Small intestine (tissue), 7 donors: ENCODE measurements at regions not wholly inside any gene's neighbourhood (a gene's known extent, or its start where the extent isn't known, plus 50 kb on each side); places are given as distances from the start of the nearest gene placed in this dataset.
A peak's percentile ranks its signal among the peaks of the same experiment; 100 is the strongest.

Experiments used
- DNase-seq, 2 donors: peaks; one replicate each; pipeline versions ENCODE4 v3.0.0 to v3.0.0-alpha.2; 2013
- FAIRE-seq: peaks from 2 replicates; lab custom pipeline; 2012; peaks lifted over from hg19 to GRCh38; lab: Jason Lieb, UNC
- H3K27ac ChIP-seq, 3 donors: one replicate each; pipeline ENCODE4 v1.5.1; 2013; ENCODE audit warnings: low read length in 2 of 3, mild to moderate bottlenecking in 2 of 3, control low read depth in 1 of 3, inconsistent platforms in 1 of 3, low read depth in 1 of 3, moderate library complexity in 1 of 3
- H3K27me3 ChIP-seq, 3 donors: one replicate each; pipeline ENCODE4 v1.6.1; 2013; ENCODE audit warnings: low read length in 3 of 3, inconsistent platforms in 1 of 3; ENCODE audit not compliant: control insufficient read depth in 3 of 3, insufficient read depth in 3 of 3
- H3K36me3 ChIP-seq, 3 donors: one replicate each; pipeline ENCODE4 v1.6.1; 2013; ENCODE audit warnings: low read length in 3 of 3, inconsistent platforms in 1 of 3, low read depth in 1 of 3, mild to moderate bottlenecking in 1 of 3, moderate library complexity in 1 of 3; ENCODE audit not compliant: control insufficient read depth in 3 of 3, insufficient read depth in 2 of 3
- H3K4me1 ChIP-seq, 3 donors: one replicate each; pipeline ENCODE4 v1.6.1; 2013; ENCODE audit warnings: low read length in 2 of 3, inconsistent platforms in 1 of 3, low read depth in 1 of 3, mild to moderate bottlenecking in 1 of 3, moderate library complexity in 1 of 3; ENCODE audit not compliant: control insufficient read depth in 3 of 3, insufficient read depth in 2 of 3
- H3K4me3 ChIP-seq, 3 donors: one replicate each; pipeline ENCODE4 v1.5.1; 2013; ENCODE audit warnings: low read length in 3 of 3, control low read depth in 1 of 3, inconsistent platforms in 1 of 3, low read depth in 1 of 3, mild to moderate bottlenecking in 1 of 3, moderate library complexity in 1 of 3
- H3K9me3 ChIP-seq, 2 donors: one replicate each; pipeline ENCODE4 v1.6.1; 2013; ENCODE audit warnings: low read depth in 1 of 2, low read length in 1 of 2; ENCODE audit not compliant: control insufficient read depth in 2 of 2, insufficient read depth in 1 of 2
- WGBS, 3 donors: extraction: QIAGEN DNeasy Blood & Tissue Kit; methylation state at CpG; one replicate each; pipeline ENCODE4 v1.1.7; 2013; 5-methylcytosine and 5-hydroxymethylcytosine counted together
- donor health status: healthy with polysubstance abuse.
- donor health status: control.
- donor health status: control.
- donor health status: Bipolar disorder and iron deficiency.
- donor health status: healthy.

- Histone ChIP-seq H3K4me3 (no peak overlapping the region), H3K27me3 (no peaks in the 10 kb centered on the region), H3K27ac (no peak overlapping the region), H3K4me1 (peaks cover 0 to 6% (median 0%) of the 10 kb centered on the region in 3 donors), H3K36me3 (no peaks in the 10 kb centered on the region), H3K9me3 (no peaks in the 10 kb centered on the region)
- FAIRE-seq (no peak), DNase-seq (no peak)
- 65 to 68% (median 67%) methylated on average over 4 of the region's 4 CpGs for WGBS, 3 donors
Observed at GRCh38 chr7:110281362-110281761, 809.6 kb upstream of the LRRN3 start.

GRCh38 chr7:110283056-110283455 lies 807.9 kb upstream of the LRRN3 start:
- DNase-seq = peak; percentile 1 to 17
- no peak overlapping the region for H3K27ac ChIP-seq
- H3K27me3 ChIP-seq = no peaks in the 10 kb centered on the region
- WGBS, 3 donors = 12 to 60% (median 30%) methylated on average over 2 of the region's 2 CpGs
- H3K36me3 ChIP-seq = no peaks in the 10 kb centered on the region
- FAIRE-seq = no peak
- peaks cover 0 to 6% (median 0%) of the 10 kb centered on the region in 3 donors for H3K4me1 ChIP-seq
- H3K9me3 ChIP-seq = no peaks in the 10 kb centered on the region
- H3K4me3 ChIP-seq = no peak overlapping the region

GRCh38 chr7:110291430-110291829 lies 799.5 kb upstream of the LRRN3 start:
- Histone ChIP-seq H3K9me3 (no peaks in the 10 kb centered on the region), H3K36me3 (no peaks in the 10 kb centered on the region), H3K4me1 (no peaks in the 10 kb centered on the region), H3K4me3 (no peak overlapping the region), H3K27me3 (no peaks in the 10 kb centered on the region), H3K27ac (no peak overlapping the region)
- WGBS, 3 donors = 79 to 85% (median 79%) methylated on average over 2 of the region's 2 CpGs
- FAIRE-seq (no peak), DNase-seq (no peak)

GRCh38 chr7:110296321-110296720 lies 794.6 kb upstream of the LRRN3 start:
- 85 to 93% (median 90%) methylated on average over 1 of the region's 1 CpG for WGBS, 3 donors
- Histone ChIP-seq H3K4me1 (no peaks in the 10 kb centered on the region), H3K27ac (no peak overlapping the region), H3K4me3 (no peak overlapping the region), H3K36me3 (no peaks in the 10 kb centered on the region), H3K27me3 (no peaks in the 10 kb centered on the region), H3K9me3 (peaks cover 0 to 3% of the 10 kb centered on the region in 2 donors)
- DNase-seq (no peak), FAIRE-seq (no peak)

GRCh38 chr7:110307776-110308175 lies 783.2 kb upstream of the LRRN3 start:
- Histone ChIP-seq H3K4me1 (no peaks in the 10 kb centered on the region), H3K4me3 (no peak overlapping the region), H3K27ac (no peak overlapping the region), H3K27me3 (no peaks in the 10 kb centered on the region), H3K36me3 (no peaks in the 10 kb centered on the region), H3K9me3 (peaks cover 0 to 4% of the 10 kb centered on the region in 2 donors)
- 72 to 86% (median 83%) methylated on average over 1 of the region's 1 CpG for WGBS, 3 donors
- FAIRE-seq = no peak
- no peak for DNase-seq

GRCh38 chr7:110308791-110309190 lies 782.1 kb upstream of the LRRN3 start:
- Histone ChIP-seq H3K36me3 (no peaks in the 10 kb centered on the region), H3K27ac (no peak overlapping the region), H3K4me1 (no peaks in the 10 kb centered on the region), H3K9me3 (peaks cover 0 to 4% of the 10 kb centered on the region in 2 donors), H3K27me3 (no peaks in the 10 kb centered on the region), H3K4me3 (no peak overlapping the region)
- DNase-seq (no peak), FAIRE-seq (no peak)
- WGBS, 3 donors = 85 to 89% (median 88%) methylated on average over 5 of the region's 5 CpGs

- DNase-seq (no peak), FAIRE-seq (no peak)
Observed at GRCh38 chr7:110309941-110310340, 781.0 kb upstream of the LRRN3 start.

GRCh38 chr7:110311556-110311955 lies 779.4 kb upstream of the LRRN3 start:
- Histone ChIP-seq H3K9me3 (peaks cover 0 to 4% of the 10 kb centered on the region in 2 donors), H3K27ac (no peak overlapping the region), H3K27me3 (no peaks in the 10 kb centered on the region), H3K36me3 (no peaks in the 10 kb centered on the region), H3K4me1 (no peaks in the 10 kb centered on the region), H3K4me3 (no peak overlapping the region)
- 61 to 64% (median 64%) methylated on average over 3 of the region's 3 CpGs for WGBS, 3 donors
- FAIRE-seq (no peak), DNase-seq (no peak)

More at GRCh38 chr7:110309941-110310340, 781.0 kb upstream of the LRRN3 start:
- Histone ChIP-seq H3K27me3 (no peaks in the 10 kb centered on the region), H3K9me3 (peaks cover 0 to 4% of the 10 kb centered on the region in 2 donors), H3K4me1 (no peaks in the 10 kb centered on the region), H3K4me3 (no peak overlapping the region), H3K27ac (no peak overlapping the region), H3K36me3 (no peaks in the 10 kb centered on the region)

- no peak for DNase-seq
Observed at GRCh38 chr7:110317541-110318265, 773.2 kb upstream of the LRRN3 start.

More at GRCh38 chr7:110317541-110318265, 773.2 kb upstream of the LRRN3 start:
- Histone ChIP-seq H3K4me3 (no peak overlapping the region), H3K36me3 (no peaks in the 10 kb centered on the region), H3K9me3 (peaks cover 0 to 6% of the 10 kb centered on the region in 2 donors), H3K27ac (no peak overlapping the region), H3K27me3 (no peaks in the 10 kb centered on the region), H3K4me1 (no peaks in the 10 kb centered on the region)
- WGBS, 3 donors = 52 to 76% (median 58%) methylated on average over 2 of the region's 2 CpGs
- FAIRE-seq = no peak
